BJ (cell line): ENCODE measurements at regions not wholly inside any gene's neighbourhood (a gene's known extent, or its start where the extent isn't known, plus 50 kb on each side); places are given as distances from the start of the nearest gene placed in this dataset.

Experiments used
- CTCF ChIA-PET: fragments of 350-600 bp; formaldehyde crosslinking; extraction: SDS; loops from one replicate; lab custom pipeline; 2021; ENCODE audit warnings: antibody characterized with exemption, inconsistent platforms; lab: Yijun Ruan, JAX
- POLR2A ChIA-PET: fragments of 300-600 bp; sonication (Branson Sonifier 250); formaldehyde crosslinking; extraction: SDS; loops from one replicate; lab custom pipeline; 2021; ENCODE audit warnings: antibody characterized with exemption; lab: Charles Lee
- DNase-seq: peaks from one replicate; pipeline ENCODE4 v3.0.0-alpha.2; 2011; ENCODE audit warnings: low read depth
- H3K27me3 ChIP-seq: 2 replicates; pipeline ENCODE4 v1.6.0; 2011; ENCODE audit warnings: low read length; ENCODE audit not compliant: control insufficient read depth, insufficient read depth
- H3K36me3 ChIP-seq: 2 replicates; pipeline ENCODE4 v1.5.1; 2011; ENCODE audit warnings: low read length; ENCODE audit not compliant: control insufficient read depth, insufficient read depth
- H3K4me3 ChIP-seq: 2 replicates; pipeline ENCODE4 v1.5.1; 2011; ENCODE audit warnings: low read depth, mild to moderate bottlenecking, control low read depth, low read length
- CTCF ChIP-seq: IDR thresholded peaks from 2 replicates; pipeline ENCODE4 v1.5.1; 2011; ENCODE audit warnings: low read depth, mild to moderate bottlenecking, control low read depth, inconsistent platforms, low read length, moderate library complexity; ENCODE audit not compliant: insufficient read depth

GRCh38 chr7:1297017-1297960, 64.6 kb downstream of the UNCX start:
- H3K27me3 ChIP-seq: peaks cover 6% of the 10 kb centered on the region
- DNase-seq: no peak
- TF ChIP-seq CTCF: no peak
- POLR2A ChIA-PET: no interaction called here
- no peaks in the 10 kb centered on the region for H3K36me3 ChIP-seq
- CTCF ChIA-PET: no interaction called here
- H3K4me3 ChIP-seq: no peak overlapping the region

- H3K27me3 ChIP-seq: peaks cover 3% of the 10 kb centered on the region
- no peaks in the 10 kb centered on the region for H3K36me3 ChIP-seq
- CTCF ChIA-PET: no interaction called here
- H3K4me3 ChIP-seq: no peak overlapping the region
- POLR2A ChIA-PET: no interaction called here
- no peak for TF ChIP-seq CTCF
- DNase-seq: no peak
Measured at GRCh38 chr7:1298051-1298930, 65.6 kb downstream of the UNCX start.

- no peak for DNase-seq
- ChIA-PET CTCF (interaction anchor here (0.9 kb wide), 1 partner anchor 8 kb away, joined by 3 read pairs; no protein-coding TSS in a partner anchor), POLR2A (no interaction called here)
- Histone ChIP-seq H3K27me3 (peaks cover 3% of the 10 kb centered on the region), H3K36me3 (no peaks in the 10 kb centered on the region), H3K4me3 (no peak overlapping the region)
- TF ChIP-seq CTCF: no peak
Measured at GRCh38 chr7:1298931-1299885, 66.5 kb downstream of the UNCX start.

GRCh38 chr7:1300206-1300605, 67.5 kb downstream of the UNCX start:
- CTCF ChIA-PET: interaction anchor here (0.9 kb wide), 1 partner anchor 9 kb away, joined by 3 read pairs; no protein-coding TSS in a partner anchor
- POLR2A ChIA-PET: no interaction called here

More at GRCh38 chr7:1300206-1300605, 67.5 kb downstream of the UNCX start:
- no peaks in the 10 kb centered on the region for H3K36me3 ChIP-seq
- DNase-seq: no peak
- H3K27me3 ChIP-seq: peaks cover 3% of the 10 kb centered on the region
- TF ChIP-seq CTCF: no peak
- no peak overlapping the region for H3K4me3 ChIP-seq
